Naive thymus-derived CD8-positive, alpha-beta T cell (primary cell): ENCODE measurements at regions not wholly inside any gene's neighbourhood (a gene's known extent, or its start where the extent isn't known, plus 50 kb on each side); places are given as distances from the start of the nearest gene placed in this dataset.
"Not testable (repeated sequence)": the region's sequence is repeated elsewhere in the genome, so short reads cannot be mapped to it uniquely, and the experiment has no call there.

Experiments
- ATAC-seq, 2 donors: fragments of 150-1000 bp; cut with Tn5 transposase in 1 of 2; sonication (Bioruptor Pico), chemical (Tn5 transposase) in 1 of 2; 1 replicate in 1 of 2; 2 replicates in 1 of 2; pipeline ENCODE4 v1.10.0; 2021; ENCODE audit warnings: mild to moderate bottlenecking in 2 of 2, moderate library complexity in 2 of 2
- POLR2A ChIA-PET: fragments of 350-600 bp; sonication (Branson Sonifier 250); formaldehyde crosslinking; loops from one replicate; lab custom pipeline; 2021; ENCODE audit warnings: antibody characterized with exemption; lab: Charles Lee
- DNase-seq, 10 donors: peaks; one replicate each; pipeline versions ENCODE4 v3.0.0 to v3.0.0-alpha.2; 2020 to 2022
- H3K27ac Mint-ChIP-seq, 10 donors: one replicate each; pipeline ENCODE4 v1.8.0; 2020 to 2022; ENCODE audit warnings: mild to moderate bottlenecking in 10 of 10, mixed read lengths in 10 of 10, moderate library complexity in 4 of 10, inconsistent platforms in 1 of 10
- H3K27me3 Mint-ChIP-seq, 5 donors: one replicate each; pipeline ENCODE4 v1.8.0; 2021 to 2022; ENCODE audit warnings: mixed read lengths in 5 of 5
- H3K36me3 Mint-ChIP-seq, 3 donors: one replicate each; pipeline ENCODE4 v1.8.0; 2020 to 2022; ENCODE audit warnings: mixed read lengths in 3 of 3, mild to moderate bottlenecking in 2 of 3, inconsistent platforms in 1 of 3
- H3K4me1 Mint-ChIP-seq, 4 donors: one replicate each; pipeline ENCODE4 v1.8.0; 2021 to 2022; ENCODE audit warnings: mixed read lengths in 4 of 4
- H3K4me3 Mint-ChIP-seq, 10 donors: one replicate each; pipeline ENCODE4 v1.8.0; 2020 to 2022; ENCODE audit warnings: mild to moderate bottlenecking in 10 of 10, mixed read lengths in 10 of 10, moderate library complexity in 6 of 10, inconsistent platforms in 1 of 10
- H3K9me3 Mint-ChIP-seq, 9 donors: one replicate each; pipeline ENCODE4 v1.8.0; 2020 to 2022; ENCODE audit warnings: mixed read lengths in 9 of 9, mild to moderate bottlenecking in 3 of 9, inconsistent platforms in 1 of 9, moderate library complexity in 1 of 9

DNA sequence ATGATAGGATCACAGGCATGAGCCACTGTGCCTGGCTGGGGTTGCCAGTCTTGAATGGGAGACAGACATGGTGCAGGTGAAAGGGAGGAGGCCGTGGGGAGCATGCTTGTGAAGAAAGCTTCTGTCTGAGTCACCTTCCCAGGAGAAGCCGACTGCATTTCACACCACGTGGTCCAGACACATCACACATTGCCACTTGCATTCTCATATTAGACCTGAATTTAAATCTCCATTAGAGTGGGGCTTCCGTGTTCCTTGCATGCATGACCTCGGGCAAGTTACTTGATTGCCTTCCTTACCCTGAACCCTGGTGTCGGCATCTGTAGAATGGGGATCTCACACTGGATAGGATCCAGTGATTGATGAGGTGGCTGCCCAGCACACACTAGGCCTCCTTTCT, 2899.6 kb downstream of the RPIA start:
- peaks cover 0 to 22% (median 6%) of the 10 kb centered on the region in 9 donors for H3K9me3 Mint-ChIP-seq
- peaks cover 5 to 40% (median 8%) of the 10 kb centered on the region in 5 donors for H3K27me3 Mint-ChIP-seq
- H3K36me3 Mint-ChIP-seq, ATAC-seq, H3K27ac Mint-ChIP-seq, DNase-seq, H3K4me1 Mint-ChIP-seq, POLR2A ChIA-PET, H3K4me3 Mint-ChIP-seq: not testable (repeated sequence)

DNA sequence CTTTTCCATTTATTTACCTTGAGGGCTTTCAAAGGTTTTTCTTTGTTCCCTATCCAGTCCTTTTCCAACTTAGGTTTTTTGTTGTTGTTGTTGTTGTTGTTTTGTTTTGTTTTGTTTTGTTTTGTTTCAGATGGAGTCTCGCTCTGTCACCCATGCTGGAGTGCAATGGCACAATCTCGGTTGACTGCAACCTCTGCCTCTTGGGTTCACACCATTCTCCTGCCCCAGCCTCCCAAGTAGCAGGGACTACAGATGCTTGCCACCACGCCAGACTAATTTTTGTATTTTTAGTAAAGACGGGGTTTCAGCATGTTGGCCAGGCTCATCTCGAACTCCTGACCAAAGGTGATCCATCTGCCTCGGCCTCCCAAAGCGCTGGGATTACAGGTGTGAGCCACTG, 2906.0 kb downstream of the RPIA start:
- H3K27ac Mint-ChIP-seq, ATAC-seq: not testable (repeated sequence)

DNA sequence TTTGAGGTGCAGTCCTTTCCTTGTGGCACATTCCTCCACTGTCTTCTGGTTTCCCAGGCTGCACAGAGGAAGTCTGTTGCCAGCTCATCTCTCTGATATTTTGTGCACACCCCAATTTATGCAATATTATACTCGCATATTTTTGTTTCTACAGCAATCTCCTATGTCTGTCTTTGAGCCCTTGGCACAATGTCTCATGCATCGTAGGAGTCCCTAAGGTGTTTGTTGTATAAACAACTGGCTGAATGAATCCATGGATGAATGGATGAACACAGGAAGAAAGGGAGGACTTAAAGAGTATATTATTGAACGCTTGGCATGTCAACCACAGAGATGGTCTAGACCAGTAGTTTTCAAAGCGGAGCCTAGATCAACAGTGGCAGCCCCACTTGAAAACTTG, 2907.0 kb downstream of the RPIA start:
- H3K4me3 Mint-ChIP-seq, POLR2A ChIA-PET, DNase-seq, H3K36me3 Mint-ChIP-seq, H3K27me3 Mint-ChIP-seq, ATAC-seq, H3K27ac Mint-ChIP-seq, H3K4me1 Mint-ChIP-seq: not testable (repeated sequence)
- peaks cover 0 to 14% (median 4%) of the 10 kb centered on the region in 9 donors for H3K9me3 Mint-ChIP-seq

More for the DNA sequence above, 2906.0 kb downstream of the RPIA start:
- H3K4me3 Mint-ChIP-seq, POLR2A ChIA-PET, DNase-seq, H3K27me3 Mint-ChIP-seq, H3K36me3 Mint-ChIP-seq, H3K4me1 Mint-ChIP-seq: not testable (repeated sequence)
- H3K9me3 Mint-ChIP-seq: peaks cover 0 to 14% (median 4%) of the 10 kb centered on the region in 9 donors

DNA sequence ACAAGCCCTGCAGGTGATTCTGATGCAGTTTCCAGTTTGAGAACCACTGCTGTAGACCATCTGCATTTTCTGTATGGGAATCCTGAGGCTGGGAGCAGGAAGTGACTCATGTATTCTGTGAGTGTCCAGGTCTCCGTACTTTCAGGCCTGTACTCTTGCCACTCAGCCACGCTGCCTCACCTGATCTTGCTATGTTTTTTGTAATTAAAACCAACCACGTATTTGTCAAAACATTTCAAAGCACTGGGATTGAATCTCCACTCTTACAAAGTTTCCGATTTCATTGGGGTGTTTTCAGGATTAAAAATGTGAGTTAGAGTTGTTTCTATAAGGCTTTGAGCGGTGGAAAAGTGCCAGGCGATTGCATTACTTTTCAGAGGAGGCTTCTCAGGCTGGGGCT, 2907.5 kb downstream of the RPIA start:
- H3K27ac Mint-ChIP-seq, POLR2A ChIA-PET, DNase-seq, H3K36me3 Mint-ChIP-seq, H3K27me3 Mint-ChIP-seq, H3K4me1 Mint-ChIP-seq, H3K4me3 Mint-ChIP-seq, ATAC-seq: not testable (repeated sequence)
- H3K9me3 Mint-ChIP-seq: peaks cover 0 to 14% (median 4%) of the 10 kb centered on the region in 9 donors

DNA sequence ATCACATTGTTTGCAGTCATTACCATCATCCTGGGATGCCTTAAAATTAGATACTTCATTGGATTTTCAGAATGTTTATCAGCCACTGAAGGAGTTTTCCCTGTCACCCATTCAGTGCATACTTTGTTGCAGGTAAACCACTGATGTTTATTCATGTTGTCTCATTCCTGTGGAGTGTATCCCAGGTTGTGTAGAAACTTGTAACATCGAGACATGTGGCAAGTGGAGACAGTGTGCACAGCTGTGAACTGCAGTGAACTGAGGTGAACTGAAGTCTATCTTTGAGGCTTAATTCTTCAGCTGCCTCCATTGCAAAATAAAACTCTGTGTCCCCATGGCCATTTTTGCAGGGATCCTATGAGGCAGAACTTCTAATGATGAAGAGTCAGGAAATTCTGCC, 2911.4 kb downstream of the RPIA start:
- H3K36me3 Mint-ChIP-seq, ATAC-seq, H3K27ac Mint-ChIP-seq, DNase-seq, POLR2A ChIA-PET, H3K4me3 Mint-ChIP-seq, H3K4me1 Mint-ChIP-seq, H3K9me3 Mint-ChIP-seq, H3K27me3 Mint-ChIP-seq: not testable (repeated sequence)

DNA sequence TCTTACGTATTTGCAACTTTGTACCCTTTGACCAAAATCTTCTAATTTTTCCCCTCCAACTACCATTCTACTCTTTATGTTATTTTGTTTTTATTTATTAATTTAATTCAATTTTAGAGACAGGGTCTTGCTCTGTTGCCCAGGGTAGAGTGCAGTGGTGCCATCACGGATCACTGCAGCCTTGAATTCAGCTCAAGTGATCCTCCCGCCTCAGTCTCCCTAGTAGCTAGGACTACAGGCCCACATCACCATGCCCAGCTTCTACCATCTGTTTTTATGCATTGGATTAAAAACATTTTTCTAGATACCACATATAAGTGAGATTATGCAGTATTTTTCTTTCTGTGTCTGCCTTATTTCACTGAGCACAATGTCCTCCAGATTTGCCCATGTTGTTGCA, 2912.5 kb downstream of the RPIA start:
- H3K27ac Mint-ChIP-seq, POLR2A ChIA-PET, H3K4me1 Mint-ChIP-seq, H3K9me3 Mint-ChIP-seq, H3K27me3 Mint-ChIP-seq, DNase-seq, H3K4me3 Mint-ChIP-seq, ATAC-seq, H3K36me3 Mint-ChIP-seq: not testable (repeated sequence)

DNA sequence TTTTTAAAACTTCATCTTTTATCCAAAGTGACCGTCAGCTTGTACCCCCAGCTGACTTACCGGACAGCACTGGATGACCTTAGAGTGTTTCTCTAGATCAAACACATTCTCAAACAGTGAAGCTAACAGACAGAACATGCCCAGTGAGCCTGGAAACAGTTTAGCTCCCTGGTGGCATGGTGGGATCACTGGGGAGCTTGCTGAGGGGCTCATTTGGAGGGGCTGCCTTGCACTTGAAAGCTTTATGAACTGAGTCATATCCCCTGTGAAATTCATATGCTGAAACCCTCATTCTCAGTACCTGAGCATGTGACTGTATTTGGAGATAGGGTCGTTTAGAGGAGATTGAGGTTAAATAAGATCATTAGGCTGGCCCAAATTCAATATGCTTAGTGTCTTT, 2913.2 kb downstream of the RPIA start:
- DNase-seq, POLR2A ChIA-PET, H3K4me1 Mint-ChIP-seq, H3K27ac Mint-ChIP-seq, ATAC-seq, H3K4me3 Mint-ChIP-seq, H3K27me3 Mint-ChIP-seq, H3K36me3 Mint-ChIP-seq, H3K9me3 Mint-ChIP-seq: not testable (repeated sequence)

DNA sequence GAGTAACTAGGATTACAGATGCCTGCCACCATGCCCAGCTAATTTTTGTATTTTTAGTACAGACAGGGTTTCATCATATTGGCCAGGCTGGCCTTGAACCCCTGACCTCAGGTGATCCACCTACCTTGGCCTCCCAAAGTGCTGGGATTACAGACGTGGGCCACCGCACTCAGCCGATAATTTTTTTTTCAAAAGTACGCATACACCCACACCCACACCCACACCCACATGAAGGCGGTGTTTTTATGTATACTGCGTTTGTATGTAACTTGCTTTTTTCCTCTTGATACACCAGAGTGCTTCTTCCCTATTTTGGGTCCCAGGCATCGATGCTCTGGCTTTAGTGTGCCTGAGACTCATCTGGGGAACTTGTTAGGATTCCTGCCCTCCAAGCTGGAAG, 2932.3 kb downstream of the RPIA start:
- H3K9me3 Mint-ChIP-seq, DNase-seq, H3K4me1 Mint-ChIP-seq, ATAC-seq, H3K4me3 Mint-ChIP-seq, H3K36me3 Mint-ChIP-seq, H3K27ac Mint-ChIP-seq, POLR2A ChIA-PET, H3K27me3 Mint-ChIP-seq: not testable (repeated sequence)

DNA sequence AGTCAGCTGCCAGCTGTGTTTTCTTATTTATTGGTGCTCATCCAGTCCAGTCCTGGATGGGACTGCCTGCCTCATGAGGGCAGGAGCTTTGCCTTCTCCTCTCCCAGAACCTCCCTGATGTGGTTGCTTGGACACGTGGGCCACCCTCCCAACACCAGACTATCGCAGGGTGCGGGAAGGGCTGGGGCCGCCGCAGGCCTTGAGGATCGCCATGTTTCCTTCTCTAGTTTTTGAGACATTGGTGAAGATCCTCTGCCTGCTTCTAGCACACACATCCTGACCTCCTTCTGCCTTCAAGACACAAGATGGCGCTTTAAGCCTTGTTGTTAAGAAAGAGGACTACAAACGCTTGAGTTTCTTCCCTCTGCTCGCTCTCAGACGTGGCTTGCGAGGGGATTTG, 2937.0 kb downstream of the RPIA start:
- H3K9me3 Mint-ChIP-seq, DNase-seq, H3K4me3 Mint-ChIP-seq, H3K4me1 Mint-ChIP-seq, H3K27me3 Mint-ChIP-seq, H3K36me3 Mint-ChIP-seq, H3K27ac Mint-ChIP-seq, ATAC-seq, POLR2A ChIA-PET: not testable (repeated sequence)

DNA sequence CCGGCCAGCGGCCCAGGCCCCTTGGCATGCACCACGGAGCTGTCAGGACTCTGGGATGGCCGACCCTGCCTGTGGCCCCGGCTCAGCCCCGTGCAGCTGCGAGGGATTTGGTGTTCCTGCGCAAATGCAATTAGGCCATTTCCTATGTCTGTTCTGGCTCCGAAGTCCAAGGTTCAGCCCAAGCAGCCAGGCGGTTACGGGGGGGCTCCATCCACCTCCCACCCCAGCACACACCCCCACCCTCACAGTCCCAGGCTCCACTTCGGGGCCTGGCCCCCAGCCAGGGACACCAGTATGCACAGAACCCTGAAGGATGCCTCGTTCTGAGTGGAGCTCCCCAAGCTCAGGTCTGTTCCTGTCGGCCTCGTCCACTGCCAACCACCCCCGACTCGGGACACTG, 2965.7 kb downstream of the RPIA start:
- not testable (repeated sequence) for H3K27ac Mint-ChIP-seq, H3K4me3 Mint-ChIP-seq, ATAC-seq

DNA sequence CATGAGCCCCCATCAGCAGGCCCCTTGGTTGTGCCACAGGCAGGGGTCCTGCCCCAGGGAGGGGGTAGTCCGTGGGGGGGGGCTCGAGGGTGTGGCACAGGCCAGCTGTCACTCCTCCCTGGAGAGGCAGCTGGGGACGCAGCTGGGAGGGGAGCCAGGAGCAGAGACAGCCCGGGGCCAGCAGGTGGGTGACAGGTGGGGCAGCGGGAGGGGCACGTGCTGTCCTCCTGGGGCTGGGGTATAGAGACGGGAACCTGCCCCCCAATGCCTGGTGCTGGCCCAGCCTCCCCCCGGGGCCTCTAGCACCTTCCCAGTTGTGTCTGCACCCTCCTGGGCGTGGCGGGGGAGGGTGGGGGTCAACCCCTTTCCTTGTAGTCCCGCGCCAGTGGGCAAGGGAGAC, 2966.9 kb downstream of the RPIA start:
- H3K4me3 Mint-ChIP-seq, H3K4me1 Mint-ChIP-seq, POLR2A ChIA-PET, H3K9me3 Mint-ChIP-seq, H3K27ac Mint-ChIP-seq, DNase-seq, H3K27me3 Mint-ChIP-seq, H3K36me3 Mint-ChIP-seq, ATAC-seq: not testable (repeated sequence)

More for the DNA sequence above, 2965.7 kb downstream of the RPIA start:
- H3K36me3 Mint-ChIP-seq, H3K4me1 Mint-ChIP-seq, DNase-seq, H3K27me3 Mint-ChIP-seq, POLR2A ChIA-PET, H3K9me3 Mint-ChIP-seq: not testable (repeated sequence)

DNA sequence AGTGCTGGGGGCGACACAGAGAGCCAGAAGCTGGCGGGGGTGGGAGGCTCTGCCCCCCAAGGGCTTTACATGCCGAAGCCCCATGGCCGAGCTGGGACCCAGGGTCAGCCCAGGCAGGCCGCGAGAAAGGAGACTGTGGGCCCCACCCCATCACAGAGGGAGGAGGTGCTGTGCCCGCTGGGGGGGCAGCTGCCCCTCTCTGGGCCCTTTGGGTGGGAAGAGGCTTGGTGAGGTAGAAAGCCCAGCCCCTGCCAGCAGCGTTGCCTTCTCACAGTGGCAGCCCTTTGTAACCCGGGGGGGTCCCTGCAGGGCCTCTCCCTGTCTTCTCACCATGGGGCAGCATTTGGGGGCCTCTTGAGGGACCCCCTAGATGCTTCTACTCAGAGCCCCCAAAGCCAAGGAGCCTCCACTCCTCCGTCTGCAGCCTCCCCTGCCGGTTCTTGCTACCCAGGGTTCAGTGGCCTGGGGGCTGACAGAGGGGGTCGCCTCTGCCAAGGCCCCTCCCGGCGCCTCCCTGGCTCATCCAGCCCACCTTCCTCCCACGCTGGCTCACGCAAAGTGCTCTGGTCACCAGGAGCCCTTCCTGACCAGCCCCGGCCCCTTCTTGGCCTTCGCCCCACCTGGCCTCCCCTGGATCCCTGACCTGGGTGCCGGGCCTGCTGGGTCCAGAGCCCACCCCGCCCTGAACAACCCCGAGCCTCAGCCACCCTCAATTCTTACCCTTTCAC, 2967.9 kb downstream of the RPIA start:
- not testable (repeated sequence) for ATAC-seq

DNA sequence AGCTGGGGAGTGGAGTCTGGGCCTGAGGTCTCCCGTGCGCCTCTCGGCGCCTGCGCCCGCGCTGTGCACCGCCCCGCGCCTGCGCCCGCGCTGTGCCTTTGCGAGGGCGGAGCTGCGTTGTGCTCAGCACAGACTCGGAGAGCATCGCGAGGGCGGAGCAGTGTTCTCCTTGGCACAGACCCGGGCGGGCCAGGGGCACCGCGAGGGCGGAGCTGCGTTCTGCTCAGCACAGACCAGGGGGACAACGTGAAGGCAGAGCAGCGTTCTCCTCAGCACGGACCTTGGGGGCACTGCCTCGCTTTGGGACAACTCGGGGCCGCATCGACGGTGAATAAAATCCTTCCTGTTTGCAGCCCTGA, 2968.4 kb downstream of the RPIA start:
- peak in 1 of 2 donors; percentile 66 for ATAC-seq

More for the DNA sequence above, 2967.9 kb downstream of the RPIA start:
- POLR2A ChIA-PET, H3K9me3 Mint-ChIP-seq, H3K27me3 Mint-ChIP-seq, H3K36me3 Mint-ChIP-seq, H3K27ac Mint-ChIP-seq, DNase-seq, H3K4me1 Mint-ChIP-seq: not testable (repeated sequence)
- H3K4me3 Mint-ChIP-seq: peak overlapping the region in 1 of 10 donors; percentile 19

DNA sequence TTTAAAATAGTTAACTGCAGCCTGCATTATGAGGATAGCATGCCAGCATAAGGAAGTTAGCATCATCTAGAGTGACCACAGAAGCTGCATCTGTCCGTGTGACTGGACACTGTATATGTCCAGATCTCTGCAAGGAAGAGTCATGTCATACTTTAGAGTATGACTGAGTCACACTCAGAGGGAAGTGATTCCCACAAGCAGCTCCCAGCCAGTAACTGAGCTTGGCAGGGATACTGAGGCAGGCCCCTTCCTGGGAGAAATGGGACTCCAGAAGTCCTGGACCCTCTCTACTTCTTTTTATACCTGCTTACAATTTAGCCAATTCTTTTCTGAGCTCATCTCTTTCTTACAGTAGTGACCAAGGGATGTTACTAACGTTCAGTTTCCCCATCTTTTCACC, 2975.9 kb downstream of the RPIA start:
- H3K36me3 Mint-ChIP-seq, H3K4me3 Mint-ChIP-seq, H3K27me3 Mint-ChIP-seq, POLR2A ChIA-PET, H3K9me3 Mint-ChIP-seq, ATAC-seq, H3K4me1 Mint-ChIP-seq, DNase-seq, H3K27ac Mint-ChIP-seq: not testable (repeated sequence)

More for the DNA sequence above, 2968.4 kb downstream of the RPIA start:
- POLR2A ChIA-PET, H3K9me3 Mint-ChIP-seq, H3K4me1 Mint-ChIP-seq, DNase-seq, H3K27ac Mint-ChIP-seq, H3K27me3 Mint-ChIP-seq, H3K36me3 Mint-ChIP-seq: not testable (repeated sequence)
- H3K4me3 Mint-ChIP-seq: peak overlapping the region in 2 of 10 donors; percentile 18 to 19
